Gastroesophageal sphincter (tissue), 3 donors: ENCODE measurements at regions not wholly inside any gene's neighbourhood (a gene's known extent, or its start where the extent isn't known, plus 50 kb on each side); places are given as distances from the start of the nearest gene placed in this dataset.

Source experiments
- CTCF ChIP-seq, 4 experiments: fragments of 200-600 bp in 2 of 4; fragments of 450-650 bp in 2 of 4; sonication (generic) in 1 of 4; IDR thresholded peaks; one replicate each; pipeline ENCODE4 v1.5.1; 2017 to 2019; ENCODE audit warnings: antibody characterized with exemption in 4 of 4, mild to moderate bottlenecking in 2 of 4, moderate library complexity in 2 of 4
- EP300 ChIP-seq: sonication (generic); formaldehyde crosslinking; IDR thresholded peaks from one replicate; pipeline ENCODE4 v1.6.1; 2017; ENCODE audit warnings: antibody characterized with exemption, mild to moderate bottlenecking
- POLR2A ChIP-seq, 2 donors: fragments of 450-650 bp; IDR thresholded peaks; one replicate each; pipeline ENCODE4 v1.6.1; 2017; ENCODE audit warnings: antibody characterized with exemption in 2 of 2, mild to moderate bottlenecking in 2 of 2, moderate library complexity in 1 of 2
- POLR2AphosphoS5 ChIP-seq: sonication (generic); formaldehyde crosslinking; IDR thresholded peaks from one replicate; pipeline ENCODE4 v1.6.1; 2017; ENCODE audit warnings: antibody characterized with exemption

GRCh38 chr2:217597145-217597544 lies 405.6 kb downstream of the TNS1 start:
- TF ChIP-seq EP300: no peak
- no peak for TF ChIP-seq CTCF (IDR thresholded peaks at IDR 0.05)
- no peak for TF ChIP-seq POLR2A (IDR thresholded peaks at IDR 0.05)
- TF ChIP-seq POLR2AphosphoS5: no peak
